GM23338 (cell line): ENCODE measurements at regions not wholly inside any gene's neighbourhood (a gene's known extent, or its start where the extent isn't known, plus 50 kb on each side); places are given as distances from the start of the nearest gene placed in this dataset.

Experiments
- ATAC-seq: fragments of 200-7000 bp; cut with Tn5 transposase; 3 replicates; pipeline ENCODE4 v1.9.1; 2020
- DNase-seq: peaks from one replicate; pipeline ENCODE4 v3.0.0-alpha.2; 2015; ENCODE audit warnings: low spot score
- H2AFZ ChIP-seq: fragments of 200-600 bp; sonication (generic); 2 replicates; pipeline ENCODE4 v1.8.0; 2016; ENCODE audit warnings: antibody characterized with exemption, mild to moderate bottlenecking, moderate library complexity
- H3F3A ChIP-seq: fragments of 200-600 bp; sonication (generic); replicated peaks from 2 replicates; pipeline ENCODE4 v1.8.0; 2017; ENCODE audit warnings: antibody characterized with exemption, mixed run types, low read depth
- H3K27ac ChIP-seq: fragments of 200-600 bp; sonication (generic); 2 replicates; pipeline ENCODE4 v1.6.1; 2016; ENCODE audit warnings: low read depth
- H3K27me3 ChIP-seq: fragments of 200-600 bp; sonication (generic); 2 replicates; pipeline ENCODE4 v1.8.0; 2016; ENCODE audit warnings: mild to moderate bottlenecking, mixed run types, moderate library complexity; ENCODE audit not compliant: insufficient read depth
- H3K36me3 ChIP-seq: fragments of 200-600 bp; sonication (generic); 2 replicates; pipeline ENCODE4 v1.8.0; 2016; ENCODE audit warnings: mild to moderate bottlenecking; ENCODE audit not compliant: insufficient read depth
- H3K4me1 ChIP-seq: fragments of 200-600 bp; sonication (generic); 2 replicates; pipeline ENCODE4 v1.8.0; 2016; ENCODE audit warnings: mild to moderate bottlenecking, moderate library complexity; ENCODE audit not compliant: insufficient read depth
- H3K4me2 ChIP-seq: fragments of 200-600 bp; sonication (generic); 2 replicates; pipeline ENCODE4 v1.7.1; 2017; ENCODE audit warnings: mixed run types
- H3K4me3 ChIP-seq: fragments of 200-600 bp; sonication (generic); 2 replicates; pipeline ENCODE4 v1.6.1; 2016; ENCODE audit warnings: mixed run types
- H3K79me2 ChIP-seq: fragments of 200-600 bp; sonication (generic); replicated peaks from 2 replicates; pipeline ENCODE4 v1.8.0; 2017; ENCODE audit warnings: mild to moderate bottlenecking; ENCODE audit not compliant: insufficient read depth
- H3K9me2 ChIP-seq: fragments of 200-600 bp; sonication (generic); 2 replicates; pipeline ENCODE4 v1.8.0; 2017; ENCODE audit not compliant: insufficient read depth
- H4K20me1 ChIP-seq: fragments of 200-600 bp; sonication (generic); replicated peaks from 2 replicates; pipeline ENCODE4 v1.8.0; 2017; ENCODE audit warnings: mild to moderate bottlenecking; ENCODE audit not compliant: insufficient read depth
- H3K27ac Mint-ChIP-seq: 2 replicates; pipeline ENCODE4 v1.8.0; 2020; ENCODE audit warnings: inconsistent platforms, mild to moderate bottlenecking, moderate library complexity, mixed read lengths
- H3K27me3 Mint-ChIP-seq: 3 replicates; pipeline ENCODE4 v1.8.0; 2022; ENCODE audit warnings: low read depth, mild to moderate bottlenecking, moderate library complexity, mixed read lengths, inconsistent platforms; ENCODE audit not compliant: insufficient read depth, poor library complexity
- H3K36me3 Mint-ChIP-seq: 3 replicates; pipeline ENCODE4 v1.8.0; 2021; ENCODE audit warnings: low read depth, mild to moderate bottlenecking, inconsistent platforms, moderate library complexity, mixed read lengths
- H3K4me1 Mint-ChIP-seq: 3 replicates; pipeline ENCODE4 v1.8.0; 2020; ENCODE audit warnings: mild to moderate bottlenecking, inconsistent platforms, mixed read lengths
- H3K4me3 Mint-ChIP-seq: 3 replicates; pipeline ENCODE4 v1.8.0; 2021; ENCODE audit warnings: moderate library complexity, mild to moderate bottlenecking, inconsistent platforms, mixed read lengths
- H3K9me3 Mint-ChIP-seq: 3 replicates; pipeline ENCODE4 v1.8.0; 2020; ENCODE audit warnings: moderate library complexity, mild to moderate bottlenecking, inconsistent platforms, mixed read lengths
- CREB1 ChIP-seq: fragments of 250-450 bp; sonication (Bioruptor Pico); IDR thresholded peaks from 2 replicates; pipeline ENCODE4 v1.5.0; 2020; ENCODE audit warnings: low read depth, mild to moderate bottlenecking, moderate library complexity
- EZH2 ChIP-seq: fragments of 200-600 bp; sonication (generic); IDR thresholded peaks from one replicate; pipeline ENCODE4 v1.8.0; 2017; ENCODE audit warnings: antibody characterized with exemption, mild to moderate bottlenecking, low read depth; ENCODE audit not compliant: unreplicated experiment
- NANOG ChIP-seq: IDR thresholded peaks from 2 replicates; pipeline ENCODE4 v1.6.1; 2016; ENCODE audit warnings: antibody characterized with exemption, borderline replicate concordance
- POLR2AphosphoS5 ChIP-seq: IDR thresholded peaks from 2 replicates; pipeline ENCODE4 v1.6.1; 2016; ENCODE audit warnings: antibody characterized with exemption, low read depth
- REST ChIP-seq: IDR thresholded peaks from one replicate; pipeline ENCODE4 v1.6.1; 2018; ENCODE audit warnings: antibody characterized with exemption; ENCODE audit not compliant: unreplicated experiment
- STAT1 ChIP-seq: IDR thresholded peaks from one replicate; pipeline ENCODE4 v1.6.1; 2016; ENCODE audit warnings: antibody characterized with exemption; ENCODE audit not compliant: unreplicated experiment
- ZNF114 ChIP-seq: fragments of 250-450 bp; sonication (Bioruptor Pico); IDR thresholded peaks from 2 replicates; pipeline ENCODE4 v1.5.0; 2020; ENCODE audit warnings: mild to moderate bottlenecking, moderate library complexity
- ZNF331 ChIP-seq: fragments of 250-450 bp; sonication (Bioruptor Pico); IDR thresholded peaks from 2 replicates; pipeline ENCODE4 v1.5.0; 2020; ENCODE audit warnings: low read depth, mild to moderate bottlenecking, moderate library complexity
- TF ChIP-seq, protein P1 (sequence below): IDR thresholded peaks from 2 replicates; pipeline ENCODE4 v1.6.1; 2016; ENCODE audit warnings: antibody characterized with exemption
- TF ChIP-seq, protein P2 (sequence below), 2 experiments: fragments of 200-600 bp in 1 of 2; sonication (generic) in 1 of 2; conservative IDR thresholded peaks; 2 replicates each; pipeline versions ENCODE4 v1.5.1 to v1.6.1; 2016 to 2017; ENCODE audit warnings: antibody characterized with exemption in 2 of 2, low read depth in 2 of 2, mild to moderate bottlenecking in 2 of 2, moderate library complexity in 1 of 2

DNA sequence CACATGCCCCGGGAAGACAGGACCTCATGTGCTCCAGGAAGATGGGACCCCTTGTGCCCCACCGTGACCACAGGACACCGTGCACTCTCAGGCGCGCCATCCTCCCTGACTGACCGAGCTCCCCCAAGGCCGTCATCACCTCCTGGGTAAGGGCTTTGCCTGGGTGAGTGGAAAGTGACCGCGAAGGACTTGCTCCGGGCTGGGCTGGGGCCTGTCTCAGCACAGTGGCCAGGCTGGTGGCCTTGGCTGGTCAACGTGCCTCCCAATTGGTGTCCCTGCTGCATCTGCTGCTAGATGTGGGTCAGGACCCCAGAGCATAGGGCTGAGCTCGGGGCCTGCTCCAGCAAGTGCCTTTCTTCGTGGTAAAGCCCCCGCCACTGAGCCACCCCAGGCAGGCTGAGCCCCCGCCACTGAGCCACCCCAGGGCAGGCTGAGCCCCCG, 69.7 kb upstream of the CTDP1 start:
- TF ChIP-seq STAT1 (no peak), ZNF331 (CRISPR knock-in tag) (no peak), CREB1 (CRISPR knock-in tag) (no peak), POLR2AphosphoS5 (no peak)
- TF ChIP-seq, protein P1, sequence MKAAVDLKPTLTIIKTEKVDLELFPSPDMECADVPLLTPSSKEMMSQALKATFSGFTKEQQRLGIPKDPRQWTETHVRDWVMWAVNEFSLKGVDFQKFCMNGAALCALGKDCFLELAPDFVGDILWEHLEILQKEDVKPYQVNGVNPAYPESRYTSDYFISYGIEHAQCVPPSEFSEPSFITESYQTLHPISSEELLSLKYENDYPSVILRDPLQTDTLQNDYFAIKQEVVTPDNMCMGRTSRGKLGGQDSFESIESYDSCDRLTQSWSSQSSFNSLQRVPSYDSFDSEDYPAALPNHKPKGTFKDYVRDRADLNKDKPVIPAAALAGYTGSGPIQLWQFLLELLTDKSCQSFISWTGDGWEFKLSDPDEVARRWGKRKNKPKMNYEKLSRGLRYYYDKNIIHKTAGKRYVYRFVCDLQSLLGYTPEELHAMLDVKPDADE = no peak
- no peak overlapping the region for H3K27ac ChIP-seq
- no peaks in the 10 kb centered on the region for H3K36me3 ChIP-seq
- no peak overlapping the region for H3K4me2 ChIP-seq
- no peaks in the 10 kb centered on the region for H4K20me1 ChIP-seq
- H3K4me3 ChIP-seq = no peak overlapping the region
- H3K4me1 ChIP-seq = no peaks in the 10 kb centered on the region
- peaks cover 5% of the 10 kb centered on the region; the same call in 2 of the 3 replicates for H3K4me1 Mint-ChIP-seq
- no peak overlapping the region for H2AFZ ChIP-seq
- no peaks in the 10 kb centered on the region for H3K9me2 ChIP-seq
- H3K36me3 Mint-ChIP-seq = no peaks in the 10 kb centered on the region; the same call in 2 of the 3 replicates
- DNase-seq = no peak
- H3K79me2 ChIP-seq = no peaks in the 10 kb centered on the region
- H3K9me3 Mint-ChIP-seq = no peaks in the 10 kb centered on the region
- ATAC-seq = no peak
- no peaks in the 10 kb centered on the region for H3K27me3 ChIP-seq
- H3K27me3 Mint-ChIP-seq = peaks cover 11% of the 10 kb centered on the region
- H3F3A ChIP-seq = no peaks in the 10 kb centered on the region
- no peak overlapping the region for H3K27ac Mint-ChIP-seq
- H3K4me3 Mint-ChIP-seq = no peak overlapping the region

DNA sequence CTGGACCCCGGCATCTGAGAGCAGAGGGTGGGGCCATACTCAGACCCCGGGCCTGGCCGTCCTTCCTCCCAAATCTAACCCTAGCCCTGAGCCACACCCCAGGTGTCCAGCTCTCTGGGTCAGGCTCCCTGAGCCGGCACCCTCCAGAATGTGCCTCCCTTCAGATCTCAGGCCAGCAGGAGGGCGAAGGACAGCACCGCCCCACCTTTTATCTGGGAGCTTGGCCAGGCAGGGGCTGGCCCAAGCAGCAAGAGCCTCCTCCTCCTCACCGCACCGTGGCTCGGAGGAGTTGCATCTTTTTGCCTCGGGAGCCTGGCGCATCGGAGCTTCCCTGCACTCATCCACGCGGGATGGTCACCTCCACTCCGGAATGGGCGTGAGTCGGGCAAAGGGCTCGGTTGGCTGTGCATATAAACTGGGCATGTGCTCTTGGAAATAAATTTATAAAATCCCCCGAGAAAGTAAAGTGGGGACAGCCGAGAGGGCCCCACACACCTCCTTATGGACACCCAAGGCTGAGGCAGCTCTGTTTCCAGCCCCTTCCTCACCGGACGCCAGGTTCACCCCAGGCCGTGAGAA, 69.1 kb upstream of the CTDP1 start:
- Histone ChIP-seq H4K20me1 (no peaks in the 10 kb centered on the region), H3K9me2 (no peaks in the 10 kb centered on the region), H3K27ac (no peak overlapping the region), H3K4me2 (no peak overlapping the region), H2AFZ (no peak overlapping the region; the same call in 1 of the 2 replicates), H3K79me2 (no peaks in the 10 kb centered on the region), H3K27me3 (no peaks in the 10 kb centered on the region), H3F3A (no peaks in the 10 kb centered on the region), H3K4me1 (no peaks in the 10 kb centered on the region), H3K4me3 (no peak overlapping the region), H3K36me3 (no peaks in the 10 kb centered on the region)
- Mint-ChIP-seq H3K9me3 (no peaks in the 10 kb centered on the region), H3K27ac (no peak overlapping the region), H3K36me3 (no peaks in the 10 kb centered on the region; the same call in 2 of the 3 replicates), H3K4me3 (no peak overlapping the region), H3K27me3 (peaks cover 14% of the 10 kb centered on the region), H3K4me1 (peaks cover 5% of the 10 kb centered on the region; the same call in 2 of the 3 replicates)
- no peak for ATAC-seq
- no peak for DNase-seq
- TF ChIP-seq, protein P2, sequence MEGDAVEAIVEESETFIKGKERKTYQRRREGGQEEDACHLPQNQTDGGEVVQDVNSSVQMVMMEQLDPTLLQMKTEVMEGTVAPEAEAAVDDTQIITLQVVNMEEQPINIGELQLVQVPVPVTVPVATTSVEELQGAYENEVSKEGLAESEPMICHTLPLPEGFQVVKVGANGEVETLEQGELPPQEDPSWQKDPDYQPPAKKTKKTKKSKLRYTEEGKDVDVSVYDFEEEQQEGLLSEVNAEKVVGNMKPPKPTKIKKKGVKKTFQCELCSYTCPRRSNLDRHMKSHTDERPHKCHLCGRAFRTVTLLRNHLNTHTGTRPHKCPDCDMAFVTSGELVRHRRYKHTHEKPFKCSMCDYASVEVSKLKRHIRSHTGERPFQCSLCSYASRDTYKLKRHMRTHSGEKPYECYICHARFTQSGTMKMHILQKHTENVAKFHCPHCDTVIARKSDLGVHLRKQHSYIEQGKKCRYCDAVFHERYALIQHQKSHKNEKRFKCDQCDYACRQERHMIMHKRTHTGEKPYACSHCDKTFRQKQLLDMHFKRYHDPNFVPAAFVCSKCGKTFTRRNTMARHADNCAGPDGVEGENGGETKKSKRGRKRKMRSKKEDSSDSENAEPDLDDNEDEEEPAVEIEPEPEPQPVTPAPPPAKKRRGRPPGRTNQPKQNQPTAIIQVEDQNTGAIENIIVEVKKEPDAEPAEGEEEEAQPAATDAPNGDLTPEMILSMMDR (conservative IDR thresholded peaks at IDR 0.05; ENCODE audit: low read depth in 2 of 2) = no peak
- no peak for TF ChIP-seq NANOG
- TF ChIP-seq EZH2 = no peak
- TF ChIP-seq ZNF114 = no peak
- no peak for TF ChIP-seq REST
- no peak for TF ChIP-seq STAT1
- no peak for TF ChIP-seq CREB1 (CRISPR knock-in tag)
